D721Med (cell line): ENCODE measurements at regions not wholly inside any gene's neighbourhood (a gene's known extent, or its start where the extent isn't known, plus 50 kb on each side); places are given as distances from the start of the nearest gene placed in this dataset.

Experiments
- DNase-seq: peaks from one replicate; pipeline ENCODE4 v3.0.0; 2011; ENCODE audit warnings: low spot score; ENCODE audit not compliant: insufficient read length
- FAIRE-seq: peaks from 2 replicates; lab custom pipeline; 2011; peaks lifted over from hg19 to GRCh38; lab: Jason Lieb, UNC
- TF ChIP-seq, protein P1 (sequence below): IDR thresholded peaks from 2 replicates; pipeline ENCODE4 v1.5.1; 2012; ENCODE audit warnings: mild to moderate bottlenecking, control low read depth; ENCODE audit not compliant: insufficient read depth; ENCODE audit errors: missing control alignments

DNA sequence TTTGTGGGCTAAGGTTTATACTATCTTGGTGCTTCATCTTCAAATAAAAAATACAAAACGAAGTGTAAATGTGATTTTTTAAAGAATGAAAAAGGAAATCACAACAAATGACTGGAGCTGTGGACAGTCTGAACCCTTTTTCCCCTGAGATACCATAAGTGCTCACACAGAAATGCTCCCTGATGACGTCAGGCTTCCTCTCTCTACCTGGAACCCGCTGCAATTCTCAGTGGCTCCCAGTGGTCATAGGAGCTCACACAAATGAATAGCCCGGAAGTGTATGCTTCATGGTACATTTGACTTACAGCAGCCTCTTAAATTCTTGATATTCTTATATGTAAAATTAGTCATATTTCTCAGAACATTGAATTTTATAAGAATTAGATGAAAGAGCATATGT, 249.7 kb upstream of the GYPC start:
- no peak for FAIRE-seq
- DNase-seq: no peak
- TF ChIP-seq, protein P1, sequence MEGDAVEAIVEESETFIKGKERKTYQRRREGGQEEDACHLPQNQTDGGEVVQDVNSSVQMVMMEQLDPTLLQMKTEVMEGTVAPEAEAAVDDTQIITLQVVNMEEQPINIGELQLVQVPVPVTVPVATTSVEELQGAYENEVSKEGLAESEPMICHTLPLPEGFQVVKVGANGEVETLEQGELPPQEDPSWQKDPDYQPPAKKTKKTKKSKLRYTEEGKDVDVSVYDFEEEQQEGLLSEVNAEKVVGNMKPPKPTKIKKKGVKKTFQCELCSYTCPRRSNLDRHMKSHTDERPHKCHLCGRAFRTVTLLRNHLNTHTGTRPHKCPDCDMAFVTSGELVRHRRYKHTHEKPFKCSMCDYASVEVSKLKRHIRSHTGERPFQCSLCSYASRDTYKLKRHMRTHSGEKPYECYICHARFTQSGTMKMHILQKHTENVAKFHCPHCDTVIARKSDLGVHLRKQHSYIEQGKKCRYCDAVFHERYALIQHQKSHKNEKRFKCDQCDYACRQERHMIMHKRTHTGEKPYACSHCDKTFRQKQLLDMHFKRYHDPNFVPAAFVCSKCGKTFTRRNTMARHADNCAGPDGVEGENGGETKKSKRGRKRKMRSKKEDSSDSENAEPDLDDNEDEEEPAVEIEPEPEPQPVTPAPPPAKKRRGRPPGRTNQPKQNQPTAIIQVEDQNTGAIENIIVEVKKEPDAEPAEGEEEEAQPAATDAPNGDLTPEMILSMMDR: no peak

DNA sequence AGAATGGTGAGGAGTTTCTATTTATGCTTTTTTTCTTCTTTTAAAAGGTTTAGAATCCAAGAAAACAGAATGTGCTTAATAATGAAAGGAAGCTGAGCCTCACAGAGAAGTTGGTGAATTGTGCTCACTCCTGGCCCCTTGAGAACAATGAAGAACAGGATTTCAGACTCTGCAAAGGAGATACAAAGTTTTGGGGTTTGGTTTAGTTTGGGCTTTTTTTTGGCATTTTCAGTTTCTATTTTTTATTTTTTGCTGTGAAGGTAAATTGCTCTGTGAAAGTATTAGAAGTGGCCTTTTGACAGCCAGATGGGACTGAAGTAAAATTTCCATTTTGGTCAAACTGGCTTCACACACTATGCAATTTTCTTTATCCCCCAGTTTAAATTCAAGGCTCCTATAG, 247.3 kb upstream of the GYPC start:
- no peak for FAIRE-seq
- DNase-seq: no peak
- TF ChIP-seq, protein P1: no peak

DNA sequence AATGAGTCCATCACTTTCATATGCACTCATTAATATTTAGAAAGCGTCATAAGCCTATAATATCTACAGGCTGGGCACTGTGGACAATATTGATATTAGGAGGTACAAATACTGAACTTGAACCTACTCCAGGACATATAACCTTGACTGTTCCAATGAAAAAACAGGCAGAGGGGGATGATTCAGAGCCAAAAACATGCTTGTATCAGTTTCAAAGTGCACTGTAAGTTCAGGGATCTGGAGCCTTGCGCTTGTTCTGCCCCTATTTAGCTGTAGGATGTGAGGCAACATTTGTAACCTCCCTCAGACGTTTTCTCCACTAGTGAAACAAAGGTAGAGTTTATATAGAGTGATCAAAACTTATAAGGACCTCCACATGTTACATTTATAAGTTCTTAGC, 246.1 kb upstream of the GYPC start:
- DNase-seq (no peak), FAIRE-seq (no peak)
- TF ChIP-seq, protein P1: no peak

DNA sequence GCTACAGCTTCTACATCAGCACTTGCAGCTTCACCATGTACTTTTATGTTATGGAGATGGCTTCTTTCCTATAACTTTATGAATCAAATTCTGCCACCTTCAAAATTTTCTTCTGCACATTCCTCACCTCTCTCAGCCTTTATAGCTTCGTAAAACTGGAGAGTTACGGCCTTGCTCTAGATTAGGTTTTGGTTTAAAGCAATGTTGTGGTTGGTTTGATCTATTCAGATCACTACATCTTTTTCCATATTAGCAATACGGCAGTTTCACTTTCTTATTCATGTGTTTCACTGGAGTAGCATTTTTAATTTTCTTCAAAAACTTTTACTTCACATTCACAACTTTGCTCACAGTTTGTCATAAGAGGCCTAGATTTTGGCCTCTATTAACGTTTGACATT, 242.9 kb upstream of the GYPC start:
- TF ChIP-seq, protein P1: no peak
- no peak for DNase-seq
- FAIRE-seq: no peak

DNA sequence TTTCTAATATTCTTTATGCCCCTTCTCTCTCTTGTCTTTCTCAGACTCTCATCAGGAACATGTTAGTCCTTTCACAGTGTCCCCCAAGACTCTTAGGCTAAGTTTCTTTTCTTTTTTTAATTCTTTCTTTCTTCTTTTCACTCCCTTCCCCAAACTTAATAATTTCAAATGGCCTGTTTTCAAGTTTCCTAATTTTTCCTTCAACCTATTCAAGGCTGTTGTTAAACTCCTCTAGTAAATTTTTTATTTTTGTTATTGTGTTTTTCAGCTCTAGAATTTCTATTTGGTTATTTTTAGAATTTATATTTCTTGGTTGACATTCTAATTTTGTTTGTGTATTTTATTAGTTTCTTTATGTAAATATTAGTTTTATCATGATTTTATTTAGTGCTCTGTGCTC, 236.6 kb upstream of the GYPC start:
- FAIRE-seq (no peak), DNase-seq (no peak)
- TF ChIP-seq, protein P1: no peak

DNA sequence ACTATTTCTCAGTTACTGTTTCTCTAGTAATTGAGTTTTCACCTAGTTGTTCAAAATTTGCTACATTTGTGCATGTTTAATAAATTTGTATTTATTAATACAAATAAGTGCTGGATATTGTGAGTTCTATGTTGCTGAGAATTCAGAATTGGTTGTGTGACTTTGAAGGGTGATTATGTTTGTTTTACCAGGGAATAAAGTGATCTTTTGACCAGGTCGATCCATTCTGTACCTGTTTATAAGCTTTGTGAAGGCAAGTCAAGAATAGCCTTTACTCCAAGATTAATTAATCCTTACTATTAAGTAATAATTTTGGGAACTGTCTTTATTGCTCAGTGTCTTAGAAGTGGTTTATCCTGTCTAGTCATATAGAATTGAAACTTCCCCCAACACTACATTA, 230.0 kb upstream of the GYPC start:
- no peak for FAIRE-seq
- DNase-seq: no peak
- TF ChIP-seq, protein P1: no peak

DNA sequence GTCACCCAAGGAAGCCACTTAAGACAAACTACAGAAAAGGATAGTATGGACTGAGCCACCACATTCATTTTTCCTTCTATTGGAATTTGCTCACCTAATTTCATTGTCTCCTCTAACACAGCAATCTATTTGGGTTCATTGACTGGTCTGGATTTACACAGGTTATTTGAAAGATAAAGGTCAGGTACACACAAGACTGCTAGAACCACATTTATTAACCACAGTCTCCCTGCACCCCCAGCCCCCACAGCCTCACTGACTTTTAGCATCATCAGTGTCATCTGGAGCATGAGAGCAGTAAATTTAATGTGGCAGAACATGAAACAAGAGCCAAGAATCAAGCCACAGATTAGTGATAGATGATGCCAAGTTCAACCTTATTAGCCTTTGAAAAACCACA, 226.9 kb upstream of the GYPC start:
- TF ChIP-seq, protein P1: no peak
- FAIRE-seq (no peak), DNase-seq (no peak)
